ENCODE measurements at regions not wholly inside any gene's neighbourhood (a gene's known extent, or its start where the extent isn't known, plus 50 kb on each side); places are given as distances from the start of the nearest gene placed in this dataset.

GRCh38 chr2:128402911-128403670 lies 84.4 kb upstream of the HS6ST1 start:
- no peak for DNase-seq

DNA sequence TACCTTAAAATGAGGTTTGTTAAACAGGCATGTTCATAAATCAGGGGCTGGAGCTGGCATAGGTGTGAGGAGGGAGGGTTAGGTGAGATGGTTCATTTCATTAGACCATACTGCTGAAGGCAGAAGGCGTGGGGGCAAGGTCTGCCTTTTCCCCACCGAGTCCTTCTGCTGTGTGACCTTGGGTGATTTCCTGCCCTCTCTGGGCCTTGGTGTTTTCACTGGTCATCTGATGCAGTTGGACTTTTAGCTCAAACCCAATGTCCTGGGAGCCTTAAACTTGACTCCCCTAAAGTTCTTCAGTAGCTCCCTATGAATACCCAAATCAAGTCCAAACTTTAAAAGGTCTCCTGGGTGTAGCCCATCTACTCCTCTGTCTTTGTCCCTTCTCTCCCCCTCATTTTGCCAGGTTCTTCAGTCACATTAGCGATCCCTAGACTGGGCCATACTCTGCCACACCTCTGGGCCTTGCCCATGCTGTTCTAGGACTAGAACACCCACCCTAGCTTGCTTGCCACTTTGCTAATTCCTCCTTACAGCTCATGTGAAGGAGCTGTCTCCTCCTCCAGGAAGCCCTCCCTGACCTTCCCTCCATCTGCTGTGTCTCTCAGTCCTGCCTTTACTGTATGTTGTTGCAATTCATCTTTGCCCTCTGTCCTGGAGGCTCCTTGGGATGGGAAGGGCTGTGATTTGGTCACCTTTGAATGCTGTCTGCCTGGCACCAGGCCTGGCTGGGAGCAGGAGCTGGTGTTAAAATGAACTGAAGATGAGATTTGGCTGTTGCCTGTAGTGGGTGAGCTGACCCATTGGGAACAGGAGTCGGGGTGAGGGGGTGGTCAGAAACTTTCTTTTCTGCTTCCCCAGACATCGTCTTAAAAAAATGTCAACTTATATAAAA lies 85.4 kb upstream of the HS6ST1 start:
- no peak for DNase-seq

GRCh38 chr2:128404709-128405466 lies 86.2 kb upstream of the HS6ST1 start:
- DNase-seq, result no peak

GRCh38 chr2:128405467-128405900 lies 86.8 kb upstream of the HS6ST1 start:
- no peak for DNase-seq

DNA sequence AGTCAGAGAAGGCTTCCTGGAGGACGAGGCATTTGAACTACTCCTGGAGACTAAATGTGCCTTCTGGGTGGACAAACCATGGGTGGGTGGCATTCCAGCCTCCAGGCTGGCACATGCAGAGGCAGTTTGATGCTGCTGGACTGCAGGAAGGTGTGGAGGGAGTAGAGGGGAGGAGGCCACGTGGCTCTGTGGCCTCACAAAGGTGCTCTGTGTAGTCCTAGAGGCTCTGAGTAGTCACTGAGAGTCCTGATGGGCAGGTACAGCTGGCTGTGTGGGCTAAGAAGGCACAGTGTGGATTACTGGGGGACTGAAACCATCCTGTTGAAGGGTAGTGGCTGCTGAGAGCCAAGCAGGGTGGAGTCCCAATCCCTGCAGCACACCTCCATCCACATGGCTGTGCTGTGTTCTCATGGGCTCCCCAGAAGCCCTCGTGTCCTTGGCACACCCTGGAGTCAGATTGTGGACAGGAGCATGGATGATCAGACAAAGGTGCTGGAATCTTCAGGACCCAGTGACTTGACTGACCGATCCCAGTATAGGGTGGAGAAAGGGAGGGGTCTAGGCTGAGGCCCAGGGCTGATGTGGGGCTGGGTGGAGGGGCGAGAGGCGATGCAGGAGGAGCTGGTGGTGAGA lies 87.4 kb upstream of the HS6ST1 start:
- DNase-seq, result no peak

- no peak for DNase-seq
These were observed 88.3 kb upstream of the HS6ST1 start for GRCh38 chr2:128406736-128407554.

DNA sequence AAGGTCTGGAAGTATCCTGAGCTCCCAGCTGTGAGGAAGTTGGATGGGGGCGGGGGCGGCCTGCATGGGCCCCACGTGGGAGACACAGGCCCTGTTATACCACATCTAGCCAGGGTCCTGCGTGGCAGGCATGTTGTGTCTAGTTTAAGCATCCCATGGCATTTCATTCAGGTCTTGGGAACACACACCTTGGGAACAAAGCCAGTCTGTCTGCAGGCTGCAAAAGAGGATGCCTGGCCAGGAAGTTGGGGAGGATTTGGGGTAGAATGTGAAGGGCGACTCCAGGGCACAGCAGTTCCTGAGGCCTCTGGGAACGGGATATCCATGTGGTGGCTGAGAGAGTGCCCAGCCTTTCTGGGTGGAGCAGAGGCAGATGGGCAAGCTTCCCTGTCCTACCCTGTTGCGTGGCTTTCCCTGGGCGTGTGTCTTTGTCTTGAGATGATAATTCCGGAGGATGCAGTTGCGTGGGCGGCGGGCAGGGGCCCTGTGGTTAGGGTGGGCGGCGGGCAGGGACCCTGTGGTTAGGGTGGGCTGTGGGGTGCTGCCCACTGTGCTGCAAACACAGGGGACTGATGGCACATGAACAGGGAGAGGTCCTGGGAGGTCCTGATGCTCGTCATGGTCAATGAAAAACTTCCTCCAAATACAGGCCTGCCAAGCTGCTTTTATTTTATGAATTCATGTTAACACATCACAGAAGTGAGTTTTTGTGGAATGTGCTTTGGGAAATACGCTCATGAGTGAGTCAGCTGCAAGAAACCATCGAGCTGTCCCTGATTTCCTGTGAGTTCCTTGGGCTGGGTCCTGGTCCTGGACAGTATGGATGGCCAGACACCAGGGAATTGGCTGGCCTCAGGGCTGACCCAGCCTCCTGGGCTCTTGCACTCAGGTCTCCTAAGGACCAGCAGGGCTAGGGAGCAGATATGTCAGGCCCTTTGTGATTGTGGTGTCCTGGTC lies 90.0 kb upstream of the HS6ST1 start:
- DNase-seq, result no peak

DNA sequence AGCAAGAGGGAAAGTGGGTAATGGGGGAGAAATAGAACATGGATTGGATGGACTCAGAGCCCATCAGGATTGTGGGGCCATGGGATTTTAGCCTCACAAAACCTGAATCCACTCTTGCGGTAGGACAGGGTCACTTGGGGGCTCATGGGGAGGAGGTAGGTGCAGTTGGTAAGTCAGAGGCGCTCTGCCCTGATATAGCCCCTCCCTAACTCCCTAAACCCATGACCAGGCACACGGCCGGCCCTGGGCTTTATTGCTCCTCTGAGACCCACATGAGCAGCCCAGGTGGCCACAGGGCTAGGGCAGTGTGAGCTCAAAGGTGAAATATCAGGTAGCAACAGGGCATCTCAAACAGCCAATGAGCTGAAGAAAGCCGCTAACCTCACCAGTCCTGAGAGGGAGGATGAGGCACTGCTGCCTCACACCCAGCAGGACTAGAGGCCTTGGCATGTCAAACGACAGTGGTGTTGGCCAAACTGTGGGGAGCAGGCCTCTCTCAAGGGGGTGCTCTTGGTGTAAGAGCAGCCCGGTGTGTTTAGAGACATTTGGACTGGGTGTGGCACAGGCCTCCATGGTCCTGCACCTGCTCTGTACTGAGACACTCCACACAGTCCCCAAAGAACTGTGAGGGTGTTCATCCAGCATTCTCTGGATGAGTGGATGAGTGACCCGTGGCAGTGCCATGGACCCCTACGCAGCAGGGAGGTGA lies 90.8 kb upstream of the HS6ST1 start:
- no peak for DNase-seq

DNA sequence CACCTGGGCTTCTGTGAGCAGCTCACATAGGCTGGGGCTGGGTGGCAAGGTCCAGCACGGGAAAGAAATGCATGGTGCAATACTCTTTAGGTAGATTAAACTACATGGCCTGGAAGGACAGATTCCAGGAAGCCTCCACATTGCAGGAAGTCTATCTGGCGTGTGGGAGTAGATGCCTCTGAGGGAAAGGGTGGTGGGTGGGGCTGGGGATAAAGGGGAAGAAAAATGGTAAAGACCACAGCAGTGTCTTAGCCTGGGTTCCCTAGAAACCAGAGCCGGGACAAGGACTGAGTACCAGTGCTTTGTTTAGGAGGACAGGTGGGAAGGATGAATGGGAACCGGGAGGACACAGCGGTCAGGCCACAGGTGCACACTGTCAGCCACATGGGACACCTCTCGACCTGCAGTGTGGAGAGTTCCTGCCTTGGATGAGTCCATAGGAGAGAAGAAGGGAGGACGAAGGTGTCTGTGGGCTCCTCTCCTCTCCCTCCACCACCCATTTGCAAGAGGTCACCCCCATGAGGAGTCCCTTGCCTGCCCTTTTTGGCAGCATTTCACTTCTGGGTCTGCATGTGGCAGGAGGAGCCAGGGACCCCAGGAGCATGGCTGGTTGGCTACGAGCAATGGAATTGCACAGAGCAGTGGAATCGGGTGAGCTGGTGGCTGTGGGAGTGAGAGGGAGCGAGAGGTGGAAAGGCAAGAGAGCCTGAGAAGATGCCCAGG lies 91.5 kb upstream of the HS6ST1 start:
- no peak for DNase-seq

DNA sequence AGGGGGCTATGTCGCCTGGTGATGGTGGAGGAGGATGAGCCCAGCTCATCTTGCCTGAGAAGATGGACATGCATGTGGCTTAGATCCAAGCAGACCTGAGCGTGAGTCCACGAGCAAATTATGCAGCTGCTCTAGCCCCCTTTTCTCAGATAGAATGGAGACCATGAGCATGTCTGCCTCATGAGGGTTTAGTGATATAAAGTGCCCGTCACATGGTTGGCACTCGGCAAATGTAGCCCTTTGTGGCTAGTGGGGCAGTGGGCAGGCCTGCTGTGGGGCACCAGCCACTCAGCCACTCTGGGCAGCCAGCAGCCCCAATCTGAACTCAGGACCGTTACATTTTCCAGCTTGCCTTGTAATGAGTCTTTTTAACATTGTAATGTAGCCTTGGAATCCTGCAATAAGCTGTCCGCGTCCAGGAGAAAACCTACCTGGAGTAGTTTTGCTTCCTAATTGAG lies 92.1 kb upstream of the HS6ST1 start:
- DNase-seq, result no peak

- no peak for DNase-seq
These were observed 92.8 kb upstream of the HS6ST1 start for GRCh38 chr2:128411431-128411830.

- no peak for DNase-seq
These were observed 93.7 kb upstream of the HS6ST1 start for GRCh38 chr2:128412181-128412871.

DNA sequence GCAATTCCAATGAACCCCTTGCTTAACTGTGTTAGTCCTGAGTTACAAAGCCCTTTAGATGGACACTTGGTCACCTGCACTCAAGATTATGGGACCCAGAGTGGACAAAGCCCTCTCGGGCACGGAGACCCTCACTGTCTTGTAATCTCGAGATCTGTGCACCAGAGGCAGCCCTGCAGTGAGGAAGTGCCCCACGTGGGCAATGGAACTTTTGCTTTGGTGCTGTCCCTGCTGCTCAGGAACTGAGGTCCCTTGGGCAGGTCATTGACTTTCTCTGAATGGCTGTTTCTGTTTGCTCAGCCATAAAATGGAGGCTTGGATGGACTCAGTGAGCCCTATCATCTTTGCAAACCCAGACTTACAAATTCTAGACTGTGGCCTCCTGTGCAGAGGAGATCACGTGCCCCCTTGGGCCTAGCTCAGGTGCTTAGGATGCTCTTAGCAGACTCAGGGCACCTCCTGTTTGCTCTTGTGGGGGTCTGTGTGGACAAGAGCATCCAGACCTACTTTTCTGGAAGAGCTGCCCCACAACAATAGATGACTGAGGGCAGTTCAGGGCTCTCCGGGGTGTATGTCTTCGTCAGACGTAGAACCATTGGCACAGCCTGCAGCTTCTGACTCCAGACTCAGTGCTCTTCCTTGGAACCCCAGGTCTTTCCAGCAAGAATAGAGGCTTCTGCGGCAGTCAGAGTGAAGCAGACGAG lies 94.5 kb upstream of the HS6ST1 start:
- no peak for DNase-seq

DNA sequence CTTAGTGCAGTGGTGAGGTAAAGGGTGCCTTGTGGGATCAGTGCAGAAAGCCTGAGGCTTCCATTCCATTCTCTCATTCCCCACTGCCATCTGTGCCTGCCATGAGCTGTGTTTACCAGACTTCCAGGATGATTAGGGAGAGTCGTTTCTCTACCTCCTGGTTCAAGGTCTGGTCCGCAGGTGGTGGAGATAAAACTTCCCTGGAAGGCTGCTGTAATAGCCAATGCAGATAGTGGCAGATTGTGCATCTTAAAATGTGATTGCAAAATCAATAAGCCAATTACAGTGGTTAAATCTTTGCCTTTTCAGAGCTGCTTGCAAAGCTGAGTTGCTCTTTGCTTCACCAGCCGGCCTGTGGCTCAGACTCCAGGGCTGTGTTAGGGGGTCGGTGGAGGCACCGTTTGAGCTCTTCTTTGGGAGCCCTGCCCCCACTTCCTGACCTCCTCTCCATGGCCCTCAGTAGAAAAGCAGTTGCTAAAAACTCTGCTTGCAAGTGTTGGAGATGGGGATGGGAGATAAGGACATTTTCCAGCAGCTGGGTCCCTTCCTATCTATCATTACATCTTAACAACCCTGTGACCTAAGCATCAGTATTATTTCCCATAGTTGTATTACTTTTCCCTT lies 95.2 kb upstream of the HS6ST1 start:
- DNase-seq, result no peak

DNA sequence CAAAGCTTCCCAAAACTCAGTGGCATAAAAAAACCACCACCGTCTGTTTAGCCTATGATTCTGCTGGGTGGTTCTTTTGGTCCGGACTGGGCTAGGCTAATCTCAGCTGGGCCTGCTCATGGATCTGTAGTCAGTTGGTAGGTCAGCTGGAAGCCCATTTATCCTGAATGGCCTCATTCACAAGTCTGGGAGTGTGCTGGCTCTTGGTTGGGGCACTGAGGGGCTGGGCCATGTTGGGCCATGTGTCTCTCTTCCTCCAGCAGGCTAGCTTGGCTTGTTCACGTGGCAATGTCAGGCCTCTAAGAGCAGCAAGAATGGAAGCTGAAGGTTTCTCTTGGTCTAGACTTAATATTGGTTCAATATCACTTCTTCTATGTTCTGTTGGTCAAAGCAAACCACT lies 95.7 kb upstream of the HS6ST1 start:
- no peak for DNase-seq

- DNase-seq, result no peak
These were observed 96.5 kb upstream of the HS6ST1 start for GRCh38 chr2:128414946-128415778.

- DNase-seq, result no peak
These were observed 97.1 kb upstream of the HS6ST1 start for GRCh38 chr2:128415779-128416061.

Data from activated gamma-delta T cell (primary cell).